GM12878 (cell line): ENCODE measurements at regions not wholly inside any gene's neighbourhood (a gene's known extent, or its start where the extent isn't known, plus 50 kb on each side); places are given as distances from the start of the nearest gene placed in this dataset.

Experiments
- ATAC-seq: fragments of 200-7000 bp; cut with Tn5 transposase; 3 replicates; pipeline ENCODE4 v1.9.1; 2020; ENCODE audit warnings: mild to moderate bottlenecking, moderate library complexity
- BruUV-seq: library from RNA; stranded (reverse); fragments of 400-500 nt; replicated peaks from 2 replicates; lab custom pipeline; 2021; lab: Mats Ljungman, UMichigan
- CTCF ChIA-PET: fragments of 300-600 bp; sonication (Branson Sonifier 250); formaldehyde crosslinking; extraction: SDS; loops from one replicate; lab custom pipeline; 2021; ENCODE audit warnings: inconsistent platforms; lab: Yijun Ruan, JAX
- POLR2A ChIA-PET: fragments of 350-600 bp; formaldehyde crosslinking; extraction: SDS; loops from one replicate; lab custom pipeline; 2021; ENCODE audit warnings: inconsistent platforms; lab: Charles Lee
- RAD21 ChIA-PET: fragments of 300-600 bp; sonication (Branson Sonifier 250); formaldehyde crosslinking; loops from one replicate; lab custom pipeline; 2023; ENCODE audit warnings: antibody characterized with exemption; ENCODE audit not compliant: unreplicated experiment; lab: Charles Lee
- SMC1A ChIA-PET: fragments of 300-600 bp; sonication (Branson Sonifier 250); formaldehyde crosslinking; loops from one replicate; lab custom pipeline; 2023; ENCODE audit not compliant: unreplicated experiment, uncharacterized antibody; lab: Charles Lee
- DNase-seq: peaks from one replicate; pipeline ENCODE4 v3.0.0-alpha.2; 2011; ENCODE audit warnings: low read depth, low spot score
- FAIRE-seq: peaks from 3 replicates; lab custom pipeline; 2011; peaks lifted over from hg19 to GRCh38; lab: Jason Lieb, UNC
- H2AFZ ChIP-seq: 2 replicates; pipeline ENCODE4 v1.6.0; 2011; ENCODE audit warnings: low read depth, low read length, control low read depth; ENCODE audit not compliant: control insufficient read depth
- H3K27ac ChIP-seq: 2 replicates; pipeline ENCODE4 v1.5.1; 2011; ENCODE audit warnings: control low read depth; ENCODE audit not compliant: control insufficient read depth, insufficient read depth
- H3K27me3 ChIP-seq, 2 experiments: replicated peaks in 1 of 2; 2 replicates each; pipeline versions ENCODE4 v1.6.0 to v1.6.1; 2011; ENCODE audit warnings: low read length in 1 of 2; ENCODE audit not compliant: control insufficient read depth in 2 of 2, insufficient read depth in 2 of 2
- H3K36me3 ChIP-seq, 2 experiments: 2 replicates each; pipeline ENCODE4 v1.5.1; 2011; ENCODE audit warnings: low read length in 1 of 2; ENCODE audit not compliant: control insufficient read depth in 2 of 2, insufficient read depth in 2 of 2
- H3K4me1 ChIP-seq: 2 replicates; pipeline ENCODE4 v1.6.1; 2011; ENCODE audit warnings: mild to moderate bottlenecking, low read length, moderate library complexity, mixed read lengths; ENCODE audit not compliant: control insufficient read depth, insufficient read depth
- H3K4me2 ChIP-seq: 2 replicates; pipeline ENCODE4 v1.6.0; 2011; ENCODE audit warnings: control low read depth; ENCODE audit not compliant: control insufficient read depth, insufficient read depth
- H3K4me3 ChIP-seq: fragments of 200-600 bp; sonication (generic); 2 replicates; pipeline ENCODE4 v1.5.1; 2016
- H3K79me2 ChIP-seq: 2 replicates; pipeline ENCODE4 v1.6.0; 2011; ENCODE audit warnings: low read length; ENCODE audit not compliant: control insufficient read depth, insufficient read depth
- H3K9ac ChIP-seq: 2 replicates; pipeline ENCODE4 v1.8.0; 2011; ENCODE audit warnings: low read length, control low read depth, mixed read lengths; ENCODE audit not compliant: control insufficient read depth, insufficient read depth
- H3K9me3 ChIP-seq: replicated peaks from 3 replicates; pipeline ENCODE4 v1.5.1; 2011; ENCODE audit warnings: mild to moderate bottlenecking, low read length; ENCODE audit not compliant: control insufficient read depth, insufficient read depth
- H4K20me1 ChIP-seq: 2 replicates; pipeline ENCODE4 v1.6.0; 2011; ENCODE audit not compliant: control insufficient read depth, insufficient read depth
- BCL11A ChIP-seq: IDR thresholded peaks from 2 replicates; pipeline ENCODE4 v1.6.1; 2011; ENCODE audit warnings: low read depth, low read length
- CBFB ChIP-seq: IDR thresholded peaks from 2 replicates; pipeline ENCODE4 v1.6.1; 2016; ENCODE audit warnings: antibody characterized with exemption, low read depth
- CHD4 ChIP-seq: fragments of 200-600 bp; sonication (generic); IDR thresholded peaks from 2 replicates; pipeline ENCODE4 v1.6.1; 2016; ENCODE audit warnings: mild to moderate bottlenecking
- CTCF ChIP-seq, 3 experiments: IDR thresholded peaks in 2 of 3; conservative IDR thresholded peaks in 1 of 3; 2 replicates each; pipeline ENCODE4 v1.5.1; 2011; ENCODE audit warnings: low read depth in 3 of 3, low read length in 3 of 3, mild to moderate bottlenecking in 3 of 3, control low read depth in 2 of 3, moderate library complexity in 2 of 3, inconsistent platforms in 1 of 3, mixed read lengths in 1 of 3; ENCODE audit not compliant: control insufficient read depth in 2 of 3, insufficient read depth in 1 of 3; ENCODE audit errors: extremely low read depth in 1 of 3
- EED ChIP-seq: sonication (generic); IDR thresholded peaks from 2 replicates; pipeline ENCODE4 v1.6.1; 2016; ENCODE audit warnings: antibody characterized with exemption, low read depth
- EGR1 ChIP-seq, 2 experiments: IDR thresholded peaks; 1 replicate in 1 of 2; 2 replicates in 1 of 2; pipeline ENCODE4 v1.6.1; 2011 to 2012; ENCODE audit warnings: low read depth in 2 of 2, low read length in 2 of 2, borderline replicate concordance in 1 of 2, mild to moderate bottlenecking in 1 of 2, moderate library complexity in 1 of 2
- HSF1 ChIP-seq: fragments of 150-350 bp; IDR thresholded peaks from 2 replicates; pipeline ENCODE4 v1.6.1; 2014; ENCODE audit warnings: mild to moderate bottlenecking, low read depth, low read length
- IKZF1 ChIP-seq: fragments of 450-650 bp; conservative IDR thresholded peaks from 2 replicates; pipeline ENCODE4 v1.6.1; 2017; ENCODE audit warnings: antibody characterized with exemption, mild to moderate bottlenecking
- JUNB ChIP-seq: IDR thresholded peaks from 2 replicates; pipeline ENCODE4 v1.6.1; 2016; ENCODE audit warnings: antibody characterized with exemption, mild to moderate bottlenecking
- NFIC ChIP-seq: IDR thresholded peaks from 2 replicates; pipeline ENCODE4 v1.6.1; 2012; ENCODE audit warnings: low read depth, mild to moderate bottlenecking, inconsistent platforms, low read length, moderate library complexity
- NR2C2 ChIP-seq: IDR thresholded peaks from 2 replicates; pipeline ENCODE4 v1.6.1; 2011; ENCODE audit warnings: borderline replicate concordance, low read depth; ENCODE audit not compliant: control insufficient read depth, insufficient read length
- RAD21 ChIP-seq: IDR thresholded peaks from 2 replicates; pipeline ENCODE4 v1.6.1; 2011; ENCODE audit warnings: mild to moderate bottlenecking, low read depth, low read length, moderate library complexity; ENCODE audit not compliant: insufficient read depth
- RCOR1 ChIP-seq: conservative IDR thresholded peaks from 2 replicates; pipeline ENCODE4 v1.6.1; 2012; ENCODE audit warnings: low read depth, low read length, improper control_type of control experiment
- RUNX3 ChIP-seq: IDR thresholded peaks from 2 replicates; pipeline ENCODE4 v1.6.1; 2012; ENCODE audit warnings: low read length, inconsistent platforms
- SIN3A ChIP-seq: IDR thresholded peaks from 2 replicates; pipeline ENCODE4 v1.6.1; 2012; ENCODE audit warnings: low read depth, low read length, improper control_type of control experiment
- SMC3 ChIP-seq: IDR thresholded peaks from 2 replicates; pipeline ENCODE4 v1.6.1; 2011; ENCODE audit warnings: low read length, improper control_type of control experiment, borderline replicate concordance
- STAT3 ChIP-seq: IDR thresholded peaks from 2 replicates; pipeline ENCODE4 v1.6.1; 2011; ENCODE audit warnings: low read depth, low read length, improper control_type of control experiment
- SUZ12 ChIP-seq: fragments of 200-600 bp; sonication (generic); IDR thresholded peaks from one replicate; pipeline ENCODE4 v1.6.1; 2018; ENCODE audit warnings: antibody characterized with exemption, mild to moderate bottlenecking; ENCODE audit not compliant: unreplicated experiment
- TARDBP ChIP-seq: IDR thresholded peaks from 2 replicates; pipeline ENCODE4 v1.6.1; 2016; ENCODE audit warnings: borderline replicate concordance
- in situ Hi-C: fragments of 300-500 bp; cut with MboI; formaldehyde crosslinking; loops from 9 replicates; pipeline ENCODE4 v1.14.3; 2018; ENCODE audit warnings: mixed read lengths
- intact Hi-C: fragments of 100-400 bp; cut with micrococcal nuclease; formaldehyde crosslinking; loops from one replicate; pipeline ENCODE4 v1.14.2; 2022; ENCODE audit not compliant: unreplicated experiment

- FAIRE-seq = peak; percentile 27
- no peaks in the 10 kb centered on the region for H3K36me3 ChIP-seq
- SMC1A ChIA-PET = interaction anchor here (0.8 to 3.2 kb wide), 8 partner anchors 10 to 639 kb away, joined by 3 to 19 read pairs (median 3); no protein-coding TSS in a partner anchor
- no peak overlapping the region for H3K4me2 ChIP-seq
- no peaks in the 10 kb centered on the region for H3K4me1 ChIP-seq
- peak; percentile 38 for ATAC-seq
- no peak overlapping the region for H3K27ac ChIP-seq
- peaks cover 5% of the 10 kb centered on the region; the same call in 2 of the 3 replicates for H3K9me3 ChIP-seq
- H3K79me2 ChIP-seq = no peaks in the 10 kb centered on the region
- intact Hi-C loops = loop anchor here (2.0 to 10.0 kb wide), 6 partner anchors 132 to 910 kb away; no protein-coding TSS in a partner anchor
- RAD21 ChIA-PET = interaction anchor here (1.7 kb wide), 1 partner anchor 183 kb away, joined by 5 read pairs; no protein-coding TSS in a partner anchor
- H4K20me1 ChIP-seq = no peaks in the 10 kb centered on the region
- H3K4me3 ChIP-seq = no peak overlapping the region
- in situ Hi-C loops = no loop called here
- no TSS peak for BruUV-seq
- TF ChIP-seq HSF1 (no peak), EGR1 (IDR thresholded peaks at IDR 0.05; ENCODE audit: borderline replicate concordance in 1 of 2, low read depth in 2 of 2, low read length in 2 of 2) (no peak), CTCF (IDR thresholded peaks at IDR 0.05 in 2 of 3, conservative IDR thresholded peaks at IDR 0.05 in 1 of 3; ENCODE audit: control insufficient read depth in 2 of 3, extremely low read depth in 1 of 3, insufficient read depth in 1 of 3, low read depth in 3 of 3, low read length in 3 of 3) (peak in 1 of 3 experiments; percentile 26; a peak in 1 of 6 replicates), SUZ12 (no peak), SIN3A (no peak), RUNX3 (peak; percentile 59; the same call in 1 of the 2 replicates), SMC3 (peak; percentile 44; the same call in 1 of the 2 replicates), STAT3 (no peak), RAD21 (peak; percentile 22; the same call in 1 of the 2 replicates), EED (0 out of 2 replicates have a peak, but pooled peaks have one; percentile 50), IKZF1 (0 out of 2 replicates have a peak, but pooled peaks have one; percentile 12), NR2C2 (no peak), BCL11A (0 out of 2 replicates have a peak, but pooled peaks have one; percentile 35), NFIC (peak; percentile 34; the same call in 1 of the 2 replicates), CHD4 (no peak), TARDBP (no peak), RCOR1 (no peak), JUNB (peak; percentile 85), CBFB (0 out of 2 replicates have a peak, but pooled peaks have one; percentile 10)
- TF ChIP-seq, all 136 proteins: peak for 10
- POLR2A ChIA-PET = no interaction called here
- Histone ChIP-seq H3K27me3 (no peaks in the 10 kb centered on the region), H2AFZ (no peak overlapping the region), H3K9ac (no peak overlapping the region)
- peak; percentile 21 for DNase-seq
- CTCF ChIA-PET = interaction anchor here (0.6 to 2.3 kb wide), 7 partner anchors 10 to 311 kb away, joined by 3 to 9 read pairs (median 4); no protein-coding TSS in a partner anchor
These were observed 253.6 kb downstream of the KIF20B start for GRCh38 chr10:89954787-89955566.
